OCI-LY3 (cell line): ENCODE measurements at regions not wholly inside any gene's neighbourhood (a gene's known extent, or its start where the extent isn't known, plus 50 kb on each side); places are given as distances from the start of the nearest gene placed in this dataset.

Experiments
- EZH2phosphoT487 ChIP-seq: fragments of 200-600 bp; shearing (Covaris generic); IDR thresholded peaks from 2 replicates; pipeline ENCODE4 v1.6.1; 2018; ENCODE audit warnings: antibody characterized with exemption, mixed run types, low read depth
- TF ChIP-seq, protein P1 (sequence below): fragments of 200-600, 300-600 bp; sonication (generic); IDR thresholded peaks from 2 replicates; pipeline ENCODE4 v1.5.1; 2014; ENCODE audit warnings: antibody characterized with exemption, low read length, low read depth

DNA sequence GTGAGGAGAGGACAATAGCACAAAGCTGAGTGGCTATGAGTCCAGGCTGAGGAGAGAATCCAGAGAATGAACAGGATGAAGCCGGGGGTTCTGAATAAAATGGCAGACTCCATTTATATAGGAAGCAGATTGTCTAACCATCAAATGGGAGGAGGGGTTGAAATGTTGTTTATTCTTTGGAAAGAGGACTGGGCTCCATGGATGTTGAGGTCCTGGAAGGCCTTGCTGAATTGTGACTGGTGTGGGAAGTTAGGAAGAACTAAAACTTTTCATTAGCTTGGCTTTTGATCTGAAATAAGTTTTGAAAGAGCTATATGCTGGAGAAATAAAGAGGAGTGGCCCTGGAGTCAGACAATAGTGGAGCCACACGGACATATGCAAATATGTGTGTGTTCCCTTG is 647.8 kb downstream of the RNF144B start:
- TF ChIP-seq, protein P1, sequence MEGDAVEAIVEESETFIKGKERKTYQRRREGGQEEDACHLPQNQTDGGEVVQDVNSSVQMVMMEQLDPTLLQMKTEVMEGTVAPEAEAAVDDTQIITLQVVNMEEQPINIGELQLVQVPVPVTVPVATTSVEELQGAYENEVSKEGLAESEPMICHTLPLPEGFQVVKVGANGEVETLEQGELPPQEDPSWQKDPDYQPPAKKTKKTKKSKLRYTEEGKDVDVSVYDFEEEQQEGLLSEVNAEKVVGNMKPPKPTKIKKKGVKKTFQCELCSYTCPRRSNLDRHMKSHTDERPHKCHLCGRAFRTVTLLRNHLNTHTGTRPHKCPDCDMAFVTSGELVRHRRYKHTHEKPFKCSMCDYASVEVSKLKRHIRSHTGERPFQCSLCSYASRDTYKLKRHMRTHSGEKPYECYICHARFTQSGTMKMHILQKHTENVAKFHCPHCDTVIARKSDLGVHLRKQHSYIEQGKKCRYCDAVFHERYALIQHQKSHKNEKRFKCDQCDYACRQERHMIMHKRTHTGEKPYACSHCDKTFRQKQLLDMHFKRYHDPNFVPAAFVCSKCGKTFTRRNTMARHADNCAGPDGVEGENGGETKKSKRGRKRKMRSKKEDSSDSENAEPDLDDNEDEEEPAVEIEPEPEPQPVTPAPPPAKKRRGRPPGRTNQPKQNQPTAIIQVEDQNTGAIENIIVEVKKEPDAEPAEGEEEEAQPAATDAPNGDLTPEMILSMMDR = no peak
- TF ChIP-seq EZH2phosphoT487 = no peak
